B cell (primary cell): ENCODE measurements at regions not wholly inside any gene's neighbourhood (a gene's known extent, or its start where the extent isn't known, plus 50 kb on each side); places are given as distances from the start of the nearest gene placed in this dataset.

ENCODE experiments used
- ATAC-seq: fragments of 200-7000 bp; cut with Tn5 transposase; one replicate; pipeline ENCODE4 v1.10.0; 2021; ENCODE audit warnings: low read depth, mild to moderate bottlenecking, moderate number of reproducible peaks, moderate library complexity
- CTCF ChIA-PET: fragments of 350-600 bp; sonication (Branson Sonifier 250); formaldehyde crosslinking; loops from one replicate; lab custom pipeline; 2021; ENCODE audit warnings: antibody characterized with exemption, inconsistent platforms; lab: Charles Lee
- POLR2A ChIA-PET: fragments of 350-600 bp; sonication (Branson Sonifier 250); formaldehyde crosslinking; loops from one replicate; lab custom pipeline; 2021; ENCODE audit warnings: antibody characterized with exemption; lab: Charles Lee
- DNase-seq: peaks from one replicate; pipeline ENCODE4 v3.0.0; 2013
- H2AFZ ChIP-seq: 2 replicates; pipeline ENCODE4 v1.6.1; 2012; ENCODE audit warnings: mild to moderate bottlenecking, low read depth, low read length; ENCODE audit not compliant: insufficient read depth, poor library complexity, severe bottlenecking
- H3K27ac ChIP-seq, 2 donors: 1 replicate in 1 of 2; 2 replicates in 1 of 2; pipeline ENCODE4 v1.5.1; 2012 to 2013; ENCODE audit warnings: low read length in 2 of 2, mild to moderate bottlenecking in 2 of 2, moderate library complexity in 1 of 2
- H3K27me3 ChIP-seq, 4 experiments: fragments of 200-600 bp in 1 of 4; sonication (generic) in 1 of 4; replicated peaks in 1 of 4; 1 replicate in 2 of 4; 2 replicates in 2 of 4; pipeline versions ENCODE4 v1.6.1 to v1.7.0; 2013 to 2016; ENCODE audit warnings: low read length in 3 of 4, mild to moderate bottlenecking in 2 of 4, mixed read lengths in 1 of 4, moderate library complexity in 1 of 4; ENCODE audit not compliant: insufficient read depth in 4 of 4, control insufficient read depth in 3 of 4; ENCODE audit errors: control extremely low read depth in 1 of 4
- H3K36me3 ChIP-seq, 2 experiments: replicated peaks in 1 of 2; 1 replicate in 1 of 2; 2 replicates in 1 of 2; pipeline versions ENCODE4 v1.6.1 to v1.7.1; 2013; ENCODE audit warnings: low read length in 1 of 2; ENCODE audit not compliant: insufficient read depth in 2 of 2, control insufficient read depth in 1 of 2; ENCODE audit errors: control extremely low read depth in 1 of 2, extremely low read depth in 1 of 2
- H3K4me1 ChIP-seq, 2 donors: fragments of 200-600 bp in 1 of 2; sonication (generic) in 1 of 2; 1 replicate in 1 of 2; 2 replicates in 1 of 2; pipeline versions ENCODE4 v1.5.1 to v1.6.1; 2013 to 2017; ENCODE audit warnings: low read length in 2 of 2; ENCODE audit not compliant: control insufficient read depth in 2 of 2, insufficient read depth in 2 of 2
- H3K4me2 ChIP-seq: replicated peaks from 2 replicates; pipeline ENCODE3; 2012; ENCODE audit warnings: mild to moderate bottlenecking, low read depth, low read length; ENCODE audit not compliant: poor library complexity, severe bottlenecking
- H3K4me3 ChIP-seq, 5 experiments: fragments of 200-600 bp in 1 of 5; sonication (generic) in 1 of 5; 1 replicate in 3 of 5; 2 replicates in 2 of 5; pipeline versions ENCODE4 v1.5.1 to v1.7.0; 2011 to 2016; ENCODE audit warnings: low read length in 4 of 5, mild to moderate bottlenecking in 4 of 5, low read depth in 2 of 5, control low read depth in 1 of 5, moderate library complexity in 1 of 5; ENCODE audit not compliant: insufficient read depth in 1 of 5; ENCODE audit errors: control extremely low read depth in 1 of 5, extremely low read depth in 1 of 5
- H3K79me2 ChIP-seq: fragments of 200-600 bp; sonication (generic); one replicate; pipeline ENCODE4 v1.6.0; 2016; ENCODE audit warnings: low read length; ENCODE audit not compliant: control insufficient read depth, insufficient read depth
- H3K9ac ChIP-seq: fragments of 200-600 bp; sonication (generic); 2 replicates; pipeline ENCODE4 v1.6.1; 2017; ENCODE audit warnings: mild to moderate bottlenecking, low read length, moderate library complexity
- H3K9me3 ChIP-seq, 3 donors: one replicate each; pipeline versions ENCODE4 v1.6.1 to v1.7.1; 2013; ENCODE audit warnings: low read length in 2 of 3; ENCODE audit not compliant: control insufficient read depth in 2 of 3, insufficient read depth in 1 of 3; ENCODE audit errors: control extremely low read depth in 1 of 3
- H4K20me1 ChIP-seq: 2 replicates; pipeline ENCODE4 v1.6.0; 2012; ENCODE audit warnings: mild to moderate bottlenecking, low read length; ENCODE audit not compliant: insufficient read depth, control insufficient read depth, poor library complexity, severe bottlenecking
- H3K27ac Mint-ChIP-seq: one replicate; pipeline ENCODE4 v1.8.0; 2021; ENCODE audit warnings: mixed read lengths
- H3K27me3 Mint-ChIP-seq: one replicate; pipeline ENCODE4 v1.8.0; 2021; ENCODE audit warnings: mixed read lengths
- H3K4me1 Mint-ChIP-seq: one replicate; pipeline ENCODE4 v1.8.0; 2021; ENCODE audit warnings: mixed read lengths
- H3K4me3 Mint-ChIP-seq: one replicate; pipeline ENCODE4 v1.8.0; 2021; ENCODE audit warnings: mixed read lengths
- H3K9me3 Mint-ChIP-seq: one replicate; pipeline ENCODE4 v1.8.0; 2022; ENCODE audit warnings: mixed read lengths; ENCODE audit not compliant: insufficient read depth
- EZH2 ChIP-seq: IDR thresholded peaks from 2 replicates; pipeline ENCODE4 v1.6.1; 2012; ENCODE audit warnings: borderline replicate concordance, low read depth, mild to moderate bottlenecking, moderate library complexity, low read length; ENCODE audit not compliant: insufficient read depth, poor library complexity, severe bottlenecking
- WGBS: methylation state at CpG from one replicate; pipeline ENCODE4 v1.1.5; 2013; ENCODE audit warnings: missing lambda C conversion rate; ENCODE audit not compliant: insufficient coverage; 5-methylcytosine and 5-hydroxymethylcytosine counted together
- intact Hi-C: fragments of 100-400 bp; cut with micrococcal nuclease; formaldehyde crosslinking; loops from one replicate; pipeline ENCODE4 v1.10.0; 2022
- TF ChIP-seq, protein P1 (sequence below): fragments of 200-600 bp; IDR thresholded peaks from one replicate; pipeline ENCODE4 v1.8.0; 2022; ENCODE audit warnings: antibody characterized with exemption, mild to moderate bottlenecking

DNA sequence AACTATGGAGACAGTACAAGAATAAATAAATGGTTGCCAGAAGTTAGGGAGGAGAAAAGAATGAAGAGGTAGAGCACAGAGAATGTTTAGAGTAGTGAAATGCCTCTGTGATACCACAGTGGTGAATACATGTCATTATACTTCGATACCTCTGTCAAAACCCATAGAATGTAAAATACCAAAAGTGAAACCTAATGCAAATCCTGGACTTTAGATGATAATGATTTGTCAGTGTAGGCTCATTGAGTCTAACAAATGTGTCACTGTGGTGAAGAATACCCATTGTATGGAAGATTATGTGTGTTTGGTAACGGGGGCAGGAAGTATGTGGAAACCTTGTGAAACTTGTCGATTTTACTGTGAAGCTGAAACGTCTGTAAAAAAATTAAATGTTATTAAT, 1106.5 kb upstream of the TMPRSS15 start:
- ATAC-seq (no peak), DNase-seq (no peak)
- Mint-ChIP-seq H3K4me1 (no peaks in the 10 kb centered on the region), H3K9me3 (peaks cover 1% of the 10 kb centered on the region), H3K4me3 (no peak overlapping the region), H3K27me3 (no peaks in the 10 kb centered on the region), H3K27ac (no peak overlapping the region)
- Histone ChIP-seq H3K27ac (no peak overlapping the region), H3K4me1 (no peaks in the 10 kb centered on the region), H3K36me3 (no peaks in the 10 kb centered on the region), H4K20me1 (no peaks in the 10 kb centered on the region), H3K27me3 (no peaks in the 10 kb centered on the region), H3K79me2 (no peaks in the 10 kb centered on the region), H2AFZ (no peak overlapping the region), H3K9ac (no peak overlapping the region), H3K4me3 (no peak overlapping the region), H3K9me3 (peaks cover 0 to 13% (median 0%) of the 10 kb centered on the region in 3 donors), H3K4me2 (no peak overlapping the region)
- TF ChIP-seq, protein P1, sequence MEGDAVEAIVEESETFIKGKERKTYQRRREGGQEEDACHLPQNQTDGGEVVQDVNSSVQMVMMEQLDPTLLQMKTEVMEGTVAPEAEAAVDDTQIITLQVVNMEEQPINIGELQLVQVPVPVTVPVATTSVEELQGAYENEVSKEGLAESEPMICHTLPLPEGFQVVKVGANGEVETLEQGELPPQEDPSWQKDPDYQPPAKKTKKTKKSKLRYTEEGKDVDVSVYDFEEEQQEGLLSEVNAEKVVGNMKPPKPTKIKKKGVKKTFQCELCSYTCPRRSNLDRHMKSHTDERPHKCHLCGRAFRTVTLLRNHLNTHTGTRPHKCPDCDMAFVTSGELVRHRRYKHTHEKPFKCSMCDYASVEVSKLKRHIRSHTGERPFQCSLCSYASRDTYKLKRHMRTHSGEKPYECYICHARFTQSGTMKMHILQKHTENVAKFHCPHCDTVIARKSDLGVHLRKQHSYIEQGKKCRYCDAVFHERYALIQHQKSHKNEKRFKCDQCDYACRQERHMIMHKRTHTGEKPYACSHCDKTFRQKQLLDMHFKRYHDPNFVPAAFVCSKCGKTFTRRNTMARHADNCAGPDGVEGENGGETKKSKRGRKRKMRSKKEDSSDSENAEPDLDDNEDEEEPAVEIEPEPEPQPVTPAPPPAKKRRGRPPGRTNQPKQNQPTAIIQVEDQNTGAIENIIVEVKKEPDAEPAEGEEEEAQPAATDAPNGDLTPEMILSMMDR, result no peak
- no peak for TF ChIP-seq EZH2
- ChIA-PET POLR2A (no interaction called here), CTCF (interaction anchor here (0.6 kb wide), 1 partner anchor 923 kb away, joined by 3 read pairs; no protein-coding TSS in a partner anchor)
- intact Hi-C loops, result no loop called here
- WGBS, result no CpG with 5 or more reads among the region's 4 CpGs

DNA sequence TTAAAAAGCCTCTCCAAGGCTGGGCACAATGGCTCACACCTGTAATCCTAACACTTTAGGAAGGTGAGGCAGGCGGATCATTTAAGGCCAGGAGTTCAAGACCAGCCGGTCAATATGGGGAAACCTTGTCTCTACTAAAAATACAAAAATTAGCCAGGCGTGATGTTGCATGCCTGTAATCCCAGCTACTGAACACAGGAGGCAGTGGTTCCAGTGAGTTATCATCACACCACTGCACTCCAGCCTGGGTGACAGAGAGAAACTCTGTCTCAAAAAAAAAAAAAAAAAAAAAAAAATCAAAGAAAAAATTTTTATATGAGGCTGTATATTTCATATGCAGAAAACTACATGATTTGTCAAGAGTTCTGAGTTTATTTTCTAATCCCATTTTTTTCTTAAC, 1107.1 kb upstream of the TMPRSS15 start:
- Histone ChIP-seq H3K4me2 (no peak overlapping the region), H3K4me3 (no peak overlapping the region), H3K27ac (no peak overlapping the region), H3K4me1 (no peaks in the 10 kb centered on the region), H3K9me3 (peaks cover 0 to 13% (median 0%) of the 10 kb centered on the region in 3 donors), H3K9ac (no peak overlapping the region), H2AFZ (no peak overlapping the region), H4K20me1 (no peaks in the 10 kb centered on the region), H3K27me3 (no peaks in the 10 kb centered on the region), H3K79me2 (no peaks in the 10 kb centered on the region), H3K36me3 (no peaks in the 10 kb centered on the region)
- ATAC-seq (no peak), DNase-seq (no peak)
- POLR2A ChIA-PET, result no interaction called here
- no peaks in the 10 kb centered on the region for H3K27me3 Mint-ChIP-seq
- peaks cover 1% of the 10 kb centered on the region for H3K9me3 Mint-ChIP-seq
- intact Hi-C loops, result no loop called here
- H3K4me1 Mint-ChIP-seq, result no peaks in the 10 kb centered on the region
- TF ChIP-seq, protein P1, result no peak
- TF ChIP-seq EZH2, result no peak
- no peak overlapping the region for H3K4me3 Mint-ChIP-seq
- WGBS, result 100% methylated on average over 2 of the region's 3 CpGs
- CTCF ChIA-PET, result interaction anchor here (0.6 kb wide), 1 partner anchor 923 kb away, joined by 3 read pairs; no protein-coding TSS in a partner anchor
- H3K27ac Mint-ChIP-seq, result no peak overlapping the region
